GM10266 (cell line): ENCODE measurements at regions not wholly inside any gene's neighbourhood (a gene's known extent, or its start where the extent isn't known, plus 50 kb on each side); places are given as distances from the start of the nearest gene placed in this dataset.

Experiments used
- DNase-seq: peaks from one replicate; pipeline ENCODE4 v3.0.0; 2012; ENCODE audit errors: extremely low spot score
- CTCF ChIP-seq: IDR thresholded peaks from 2 replicates; pipeline ENCODE4 v1.5.1; 2012; ENCODE audit warnings: mild to moderate bottlenecking, low read depth; ENCODE audit not compliant: control insufficient read depth, insufficient read depth; ENCODE audit errors: missing control alignments

DNA sequence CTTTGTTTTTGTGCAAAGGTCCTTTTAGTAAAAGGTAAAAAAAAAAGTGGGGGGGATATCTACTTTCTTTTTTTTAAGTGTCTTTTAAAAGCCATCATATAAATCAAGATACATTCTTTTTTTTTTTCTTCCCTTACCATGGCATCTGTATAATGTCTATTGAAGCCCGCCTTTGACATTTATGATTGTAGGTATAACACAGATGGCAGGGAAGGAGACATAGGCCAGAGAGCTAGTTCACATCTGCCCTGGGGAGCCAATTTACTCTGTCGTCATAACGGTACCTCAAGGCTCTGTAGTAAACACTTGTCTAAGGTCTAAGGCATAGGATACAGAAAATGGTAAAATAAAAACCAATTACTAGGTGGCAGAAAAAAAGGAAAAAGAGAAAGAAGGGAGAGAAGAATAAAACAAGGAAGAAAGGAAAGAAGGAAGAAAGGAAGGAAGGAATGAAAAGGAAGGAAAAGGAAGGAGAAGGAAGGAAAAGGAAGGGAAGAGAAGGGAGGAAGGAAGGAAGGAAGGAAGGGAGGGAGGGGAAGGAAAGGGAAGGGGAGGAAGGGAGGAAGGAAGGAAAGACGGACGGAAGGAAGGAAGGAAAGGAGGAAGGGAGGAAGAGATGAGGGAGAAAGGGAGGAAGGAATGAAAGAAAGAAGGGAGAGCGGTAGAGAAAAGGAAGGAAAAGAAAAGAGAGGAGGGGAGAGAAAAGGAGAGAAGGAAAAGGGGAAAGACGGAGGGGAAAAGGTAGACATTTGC is 343.5 kb downstream of the RBM43 start:
- no peak for TF ChIP-seq CTCF
- DNase-seq, result no peak

DNA sequence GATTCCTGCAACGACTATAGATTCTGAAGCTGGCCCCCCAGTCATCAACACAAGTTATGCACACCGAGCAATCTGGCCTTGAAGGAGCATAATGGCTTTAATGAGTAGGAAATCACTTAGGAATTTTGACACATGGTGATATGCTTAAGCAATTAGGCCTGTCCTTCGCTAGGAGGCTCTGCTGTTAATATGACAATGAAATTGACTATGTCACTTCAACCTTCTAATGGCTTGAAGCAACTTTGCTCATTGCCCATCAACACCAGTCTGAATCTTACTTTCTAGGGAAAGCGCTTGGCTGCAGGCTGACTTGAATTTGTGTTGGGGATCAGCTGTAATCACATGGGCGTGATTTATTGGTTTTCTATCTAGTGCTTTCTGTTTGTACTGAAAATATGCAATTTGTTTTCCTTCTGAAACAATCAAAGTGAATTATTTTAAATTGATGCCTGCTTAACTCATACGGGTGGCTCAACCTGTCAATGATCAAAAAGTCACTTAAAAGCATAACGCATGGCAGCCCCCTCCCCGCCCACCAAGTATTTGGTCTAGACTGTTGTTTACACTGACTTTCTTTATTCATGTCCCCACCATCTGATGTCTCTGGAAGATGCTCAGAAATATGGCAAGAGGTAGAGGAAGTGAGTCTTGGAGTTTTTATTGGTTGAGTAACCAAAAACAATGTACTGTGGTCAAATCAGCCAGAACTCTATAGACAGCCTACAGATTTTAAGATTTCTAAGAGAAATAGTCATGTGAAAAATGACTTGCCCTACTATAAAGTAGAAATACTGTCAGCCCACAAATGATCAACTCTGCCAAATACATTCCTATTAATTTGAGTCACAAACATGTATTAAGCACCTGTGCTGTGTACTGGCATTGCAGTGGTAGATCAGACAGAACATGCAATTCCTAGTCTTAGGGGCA is 344.9 kb downstream of the RBM43 start:
- TF ChIP-seq CTCF, result no peak
- DNase-seq, result no peak

DNA sequence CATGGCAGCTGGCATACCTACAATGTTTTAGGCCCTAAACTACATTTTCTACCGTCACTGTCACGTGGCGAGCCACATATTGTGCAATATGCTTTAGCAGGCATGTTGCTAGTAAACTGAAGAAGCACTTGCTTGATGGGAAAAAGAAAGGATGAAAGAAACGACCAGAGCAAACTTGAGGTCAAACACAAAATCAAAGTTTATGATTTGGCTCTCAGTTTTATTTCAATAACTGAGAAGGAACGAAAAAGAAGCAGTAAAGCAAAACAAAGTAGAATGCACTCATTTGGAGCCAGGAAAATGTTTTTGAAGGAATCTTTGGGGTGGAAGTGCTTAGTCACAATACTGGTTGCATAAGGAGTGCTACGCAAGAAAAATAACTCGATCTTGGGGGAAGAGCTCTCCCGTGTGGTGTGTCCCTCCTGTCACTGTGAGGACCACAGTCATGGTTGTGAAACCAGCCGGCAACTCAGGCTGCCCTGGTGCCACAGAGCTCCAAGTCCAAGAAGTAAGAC is 349.8 kb downstream of the RBM43 start:
- DNase-seq, result no peak

DNA sequence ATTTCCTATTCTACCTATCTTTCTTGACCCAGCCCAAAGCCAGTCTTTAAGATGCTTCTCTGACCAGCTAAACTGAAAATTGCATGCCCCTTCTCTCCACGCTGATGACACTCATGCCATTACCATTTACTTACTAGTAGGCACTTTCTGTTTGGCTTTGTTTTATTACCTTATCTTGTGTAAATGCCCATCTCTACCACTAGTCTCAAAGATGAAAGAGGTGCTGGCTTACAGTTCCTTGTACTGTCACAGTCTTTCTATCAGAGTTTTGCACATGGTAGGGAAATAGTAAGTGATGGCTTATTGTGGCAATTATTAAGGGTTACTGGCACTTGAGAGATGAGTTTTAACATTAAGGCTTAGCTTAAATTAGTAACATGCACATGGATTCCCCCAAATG is 352.1 kb downstream of the RBM43 start:
- DNase-seq, result no peak
- TF ChIP-seq CTCF, result no peak

More for the DNA sequence above, 349.8 kb downstream of the RBM43 start:
- no peak for TF ChIP-seq CTCF

GRCh38 chr2:150909090-150909489 is 352.6 kb downstream of the RBM43 start:
- TF ChIP-seq CTCF, result no peak
- no peak for DNase-seq

GRCh38 chr2:150907466-150907865 is 354.2 kb downstream of the RBM43 start:
- TF ChIP-seq CTCF, result no peak
- DNase-seq, result no peak

DNA sequence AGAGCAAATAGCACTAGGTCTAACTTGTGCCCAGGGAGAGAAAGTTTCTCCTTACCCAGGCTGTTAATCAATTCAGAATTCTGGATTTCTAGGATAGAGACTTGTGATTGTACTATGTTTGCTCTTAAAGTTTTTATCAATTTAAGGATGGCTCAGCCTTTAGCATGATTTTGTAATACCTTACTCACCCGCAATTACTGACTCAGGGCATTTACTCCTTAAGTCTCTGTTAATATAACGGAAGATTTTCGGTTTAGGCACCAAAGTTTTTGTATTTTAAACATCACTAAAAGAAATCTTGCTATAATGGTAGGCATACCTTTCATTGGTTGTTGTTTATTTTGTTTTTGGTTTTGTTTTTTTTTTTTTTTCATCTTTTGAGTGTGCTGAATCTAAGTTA is 358.2 kb downstream of the RBM43 start:
- no peak for TF ChIP-seq CTCF
- DNase-seq, result no peak
